Prostate gland (tissue), 2 donors: ENCODE measurements at regions not wholly inside any gene's neighbourhood (a gene's known extent, or its start where the extent isn't known, plus 50 kb on each side); places are given as distances from the start of the nearest gene placed in this dataset.

ENCODE experiments used
- CTCF ChIP-seq, 4 experiments: fragments of 200-600 bp in 2 of 4; fragments of 450-650 bp in 2 of 4; sonication (generic) in 2 of 4; IDR thresholded peaks; 1 replicate in 3 of 4; 2 replicates in 1 of 4; pipeline ENCODE4 v1.5.1; 2016 to 2019; ENCODE audit warnings: antibody characterized with exemption in 4 of 4, mild to moderate bottlenecking in 2 of 4, moderate library complexity in 2 of 4
- POLR2A ChIP-seq: fragments of 450-650 bp; IDR thresholded peaks from one replicate; pipeline ENCODE4 v1.6.1; 2016; ENCODE audit warnings: antibody characterized with exemption, mild to moderate bottlenecking
- POLR2AphosphoS5 ChIP-seq: sonication (generic); formaldehyde crosslinking; IDR thresholded peaks from one replicate; pipeline ENCODE4 v1.6.1; 2017; ENCODE audit warnings: antibody characterized with exemption

GRCh38 chr6:90637320-90637719 lies 50.4 kb upstream of the MAP3K7 start:
- TF ChIP-seq CTCF (IDR thresholded peaks at IDR 0.05) (no peak), POLR2AphosphoS5 (no peak), POLR2A (no peak)
